ENCODE measurements at regions not wholly inside any gene's neighbourhood (a gene's known extent, or its start where the extent isn't known, plus 50 kb on each side); places are given as distances from the start of the nearest gene placed in this dataset.

GRCh38 chr15:101578443-101578894 lies 73.7 kb downstream of the TM2D3 start:
- TF ChIP-seq RAD21 (IDR thresholded peaks at IDR 0.05; ENCODE audit: low read depth) (peak; percentile 41; the same call in 1 of the 2 replicates), CEBPB (IDR thresholded peaks at IDR 0.05) (no peak)

GRCh38 chr15:101573951-101574350 lies 78.2 kb downstream of the TM2D3 start:
- TF ChIP-seq USF1 (IDR thresholded peaks at IDR 0.05) (no peak), CEBPB (IDR thresholded peaks at IDR 0.05) (no peak), NFIC (IDR thresholded peaks at IDR 0.05) (no peak), FOXM1 (IDR thresholded peaks at IDR 0.05; ENCODE audit: borderline replicate concordance, low read depth) (no peak), TCF12 (IDR thresholded peaks at IDR 0.05; ENCODE audit: low read depth) (no peak), EGR1 (IDR thresholded peaks at IDR 0.05) (no peak), ZBTB7A (IDR thresholded peaks at IDR 0.05; ENCODE audit: low read depth) (no peak)

- TF ChIP-seq USF1 (IDR thresholded peaks at IDR 0.05) = no peak
Measured at GRCh38 chr15:101570241-101570640, 80.7 kb upstream of the PCSK6 start.

GRCh38 chr15:101568821-101569555 lies 79.5 kb upstream of the PCSK6 start:
- TF ChIP-seq TCF12 (IDR thresholded peaks at IDR 0.05; ENCODE audit: low read depth) (no peak), EGR1 (IDR thresholded peaks at IDR 0.05) (no peak), NFIC (IDR thresholded peaks at IDR 0.05) (no peak), MAX (IDR thresholded peaks at IDR 0.05) (no peak), CEBPB (IDR thresholded peaks at IDR 0.05) (no peak), TEAD4 (IDR thresholded peaks at IDR 0.05) (no peak), CREB1 (IDR thresholded peaks at IDR 0.05; ENCODE audit: low read depth) (no peak), FOXM1 (IDR thresholded peaks at IDR 0.05; ENCODE audit: borderline replicate concordance, low read depth) (no peak), TAF1 (IDR thresholded peaks at IDR 0.05; ENCODE audit: low read depth) (no peak), USF1 (IDR thresholded peaks at IDR 0.05) (no peak), REST (IDR thresholded peaks at IDR 0.05; ENCODE audit: low read depth) (no peak)

GRCh38 chr15:101568309-101568708 lies 78.8 kb upstream of the PCSK6 start:
- TF ChIP-seq ZBTB7A (IDR thresholded peaks at IDR 0.05; ENCODE audit: low read depth) (no peak), FOXM1 (IDR thresholded peaks at IDR 0.05; ENCODE audit: borderline replicate concordance, low read depth) (no peak), TAF1 (IDR thresholded peaks at IDR 0.05; ENCODE audit: low read depth) (no peak), CREB1 (IDR thresholded peaks at IDR 0.05; ENCODE audit: low read depth) (no peak), MAX (IDR thresholded peaks at IDR 0.05) (no peak), YY1 (IDR thresholded peaks at IDR 0.05; ENCODE audit: low read depth) (no peak), EP300 (IDR thresholded peaks at IDR 0.05; ENCODE audit: borderline replicate concordance) (no peak), USF1 (IDR thresholded peaks at IDR 0.05) (no peak), TCF12 (IDR thresholded peaks at IDR 0.05; ENCODE audit: low read depth) (no peak), TEAD4 (IDR thresholded peaks at IDR 0.05) (no peak), EGR1 (IDR thresholded peaks at IDR 0.05) (no peak), RAD21 (IDR thresholded peaks at IDR 0.05; ENCODE audit: low read depth) (no peak)

GRCh38 chr15:101566748-101567488 lies 77.4 kb upstream of the PCSK6 start:
- TF ChIP-seq TAF1 (IDR thresholded peaks at IDR 0.05; ENCODE audit: low read depth) = no peak
- no peak for TF ChIP-seq NFIC (IDR thresholded peaks at IDR 0.05)

- TF ChIP-seq FOXM1 (IDR thresholded peaks at IDR 0.05; ENCODE audit: borderline replicate concordance, low read depth) = no peak
- no peak for TF ChIP-seq TCF12 (IDR thresholded peaks at IDR 0.05; ENCODE audit: low read depth)
Measured at GRCh38 chr15:101565377-101565776, 75.9 kb upstream of the PCSK6 start.
